SK-N-SH (cell line): ENCODE measurements at regions not wholly inside any gene's neighbourhood (a gene's known extent, or its start where the extent isn't known, plus 50 kb on each side); places are given as distances from the start of the nearest gene placed in this dataset.

ENCODE experiments used
- CTCF ChIA-PET: fragments of 300-600, 350-600 bp; formaldehyde crosslinking; extraction: SDS; loops from one replicate; lab custom pipeline; 2021; lab: Yijun Ruan, JAX
- POLR2A ChIA-PET: fragments of 350-600 bp; sonication (Branson Sonifier 250); formaldehyde crosslinking; extraction: SDS; loops from one replicate; lab custom pipeline; 2020; ENCODE audit warnings: antibody characterized with exemption, inconsistent platforms; lab: Yijun Ruan, JAX
- DNase-seq: peaks from one replicate; pipeline ENCODE4 v3.0.0; 2012
- H2AFZ ChIP-seq: fragments of 200-600 bp; sonication (generic); 2 replicates; pipeline ENCODE4 v1.8.1; 2016; ENCODE audit warnings: antibody characterized with exemption, mild to moderate bottlenecking, low read depth
- H3F3A ChIP-seq: fragments of 200-600 bp; sonication (generic); replicated peaks from 2 replicates; pipeline ENCODE3; 2016; ENCODE audit warnings: antibody characterized with exemption, mild to moderate bottlenecking; ENCODE audit not compliant: insufficient read depth
- H3K27ac ChIP-seq, 2 experiments: fragments of 200-500 bp in 1 of 2; fragments of 200-600 bp in 1 of 2; sonication (Bioruptor generic) in 1 of 2; sonication (generic), shearing (Covaris generic) in 1 of 2; 2 replicates each; pipeline versions ENCODE4 v1.5.1 to v1.6.1; 2014 to 2016; ENCODE audit warnings: low read depth in 2 of 2, inconsistent platforms in 1 of 2, low read length in 1 of 2, mild to moderate bottlenecking in 1 of 2, mixed read lengths in 1 of 2
- H3K27me3 ChIP-seq: fragments of 200-600 bp; sonication (generic), shearing (Covaris generic); 2 replicates; pipeline ENCODE4 v1.6.1; 2016; ENCODE audit warnings: mixed run types; ENCODE audit not compliant: insufficient read depth
- H3K36me3 ChIP-seq, 2 experiments: fragments of 200-500 bp in 1 of 2; fragments of 200-600 bp in 1 of 2; sonication (Bioruptor generic) in 1 of 2; sonication (generic) in 1 of 2; replicated peaks in 1 of 2; 2 replicates each; pipeline versions ENCODE3 to v1.5.1; 2014 to 2016; ENCODE audit warnings: low read length in 1 of 2, mild to moderate bottlenecking in 1 of 2; ENCODE audit not compliant: insufficient read depth in 2 of 2, control insufficient read depth in 1 of 2
- H3K4me1 ChIP-seq, 2 experiments: fragments of 200-500 bp in 1 of 2; fragments of 200-600 bp in 1 of 2; sonication (Bioruptor generic) in 1 of 2; sonication (generic), shearing (Covaris generic) in 1 of 2; 2 replicates each; pipeline versions ENCODE4 v1.5.1 to v1.6.1; 2014 to 2016; ENCODE audit warnings: low read depth in 1 of 2, low read length in 1 of 2, mixed run types in 1 of 2; ENCODE audit not compliant: insufficient read depth in 2 of 2, control insufficient read depth in 1 of 2
- H3K4me2 ChIP-seq: fragments of 200-600 bp; sonication (generic), shearing (Covaris generic); 2 replicates; pipeline ENCODE4 v1.6.1; 2017; ENCODE audit warnings: mixed run types
- H3K4me3 ChIP-seq, 2 experiments: fragments of 200-500 bp in 1 of 2; fragments of 200-600 bp in 1 of 2; sonication (Bioruptor generic) in 1 of 2; sonication (generic), shearing (Covaris generic) in 1 of 2; 2 replicates each; pipeline versions ENCODE4 v1.5.1 to v1.8.1; 2014 to 2016; ENCODE audit warnings: low read depth in 2 of 2, inconsistent platforms in 1 of 2, low read length in 1 of 2, mild to moderate bottlenecking in 1 of 2, mixed read lengths in 1 of 2, moderate library complexity in 1 of 2
- H3K79me2 ChIP-seq: fragments of 200-600 bp; sonication (generic); 2 replicates; pipeline ENCODE4 v1.8.1; 2017; ENCODE audit warnings: mild to moderate bottlenecking; ENCODE audit not compliant: insufficient read depth
- H3K9ac ChIP-seq: fragments of 200-600 bp; sonication (generic); 2 replicates; pipeline ENCODE4 v1.6.1; 2017; ENCODE audit warnings: mixed run types
- H3K9me2 ChIP-seq: fragments of 200-600 bp; sonication (generic); 2 replicates; pipeline ENCODE4 v1.6.1; 2017; ENCODE audit warnings: mixed run types
- H3K9me3 ChIP-seq: fragments of 200-600 bp; sonication (generic); 2 replicates; pipeline ENCODE4 v1.6.1; 2017; ENCODE audit warnings: mixed run types, mild to moderate bottlenecking, moderate library complexity
- H4K20me1 ChIP-seq: fragments of 200-600 bp; sonication (generic); 2 replicates; pipeline ENCODE4 v1.6.1; 2017; ENCODE audit warnings: mild to moderate bottlenecking, mixed run types; ENCODE audit not compliant: insufficient read depth
- CHD2 ChIP-seq: fragments of 150-350 bp; IDR thresholded peaks from 2 replicates; pipeline ENCODE4 v1.6.1; 2018; ENCODE audit warnings: low read length; ENCODE audit not compliant: partially characterized antibody
- ELF1 ChIP-seq: IDR thresholded peaks from 2 replicates; pipeline ENCODE4 v1.4.0; 2012
- EP300 ChIP-seq, 2 experiments: IDR thresholded peaks; 2 replicates each; pipeline versions ENCODE4 v1.4.0 to v1.6.1; 2012; ENCODE audit warnings: borderline replicate concordance in 1 of 2, low read depth in 1 of 2, low read length in 1 of 2
- EZH2phosphoT487 ChIP-seq: fragments of 200-600 bp; sonication (generic); IDR thresholded peaks from 2 replicates; pipeline ENCODE4 v1.6.1; 2017; ENCODE audit warnings: low read depth, mixed run types, mild to moderate bottlenecking, antibody characterized with exemption, moderate library complexity, borderline replicate concordance
- FOXJ3 ChIP-seq: sonication (generic); formaldehyde crosslinking; IDR thresholded peaks from 2 replicates; pipeline ENCODE4 v1.5.1; 2020; ENCODE audit warnings: mild to moderate bottlenecking, missing genetic modification reagents
- FOXM1 ChIP-seq: IDR thresholded peaks from 2 replicates; pipeline ENCODE4 v1.4.0; 2012; ENCODE audit warnings: low read depth, mild to moderate bottlenecking
- GABPA ChIP-seq: IDR thresholded peaks from 2 replicates; pipeline ENCODE4 v1.4.0; 2012; ENCODE audit warnings: low read depth, mild to moderate bottlenecking
- JUND ChIP-seq: IDR thresholded peaks from 2 replicates; pipeline ENCODE4 v1.4.0; 2012
- RXRA ChIP-seq: IDR thresholded peaks from 2 replicates; pipeline ENCODE4 v1.4.0; 2012; ENCODE audit warnings: low read depth, mild to moderate bottlenecking, borderline replicate concordance
- SIN3A ChIP-seq: IDR thresholded peaks from 2 replicates; pipeline ENCODE4 v1.6.1; 2012; ENCODE audit warnings: low read depth, mild to moderate bottlenecking, low read length, moderate library complexity, borderline replicate concordance
- SMC3 ChIP-seq: IDR thresholded peaks from 2 replicates; pipeline ENCODE4 v1.6.1; 2012; ENCODE audit warnings: low read depth, low read length, improper control_type of control experiment
- TAF1 ChIP-seq: IDR thresholded peaks from 2 replicates; pipeline ENCODE4 v1.6.1; 2012; ENCODE audit warnings: low read depth, mild to moderate bottlenecking, low read length, moderate library complexity, borderline replicate concordance
- TCF12 ChIP-seq: IDR thresholded peaks from 2 replicates; pipeline ENCODE4 v1.4.0; 2012
- WGBS: methylation state at CpG from one replicate; pipeline ENCODE4 v1.1.6; 2017; ENCODE audit warnings: low lambda C conversion rate; 5-methylcytosine and 5-hydroxymethylcytosine counted together
- TF ChIP-seq, protein P1 (sequence below): IDR thresholded peaks from 2 replicates; pipeline ENCODE4 v1.4.0; 2012; ENCODE audit warnings: low read depth
- TF ChIP-seq, protein P2 (sequence below): fragments of 150-350 bp; IDR thresholded peaks from 2 replicates; pipeline ENCODE4 v1.6.1; 2017; ENCODE audit warnings: antibody characterized with exemption, low read length, low read depth, borderline replicate concordance
- TF ChIP-seq, protein P3 (sequence below): IDR thresholded peaks from 2 replicates; pipeline ENCODE4 v1.4.0; 2012; ENCODE audit warnings: low read depth, borderline replicate concordance
- TF ChIP-seq, protein P4 (sequence below): fragments of 150-350 bp; IDR thresholded peaks from 2 replicates; pipeline ENCODE4 v1.6.1; 2016; ENCODE audit warnings: mild to moderate bottlenecking, low read depth, low read length

DNA sequence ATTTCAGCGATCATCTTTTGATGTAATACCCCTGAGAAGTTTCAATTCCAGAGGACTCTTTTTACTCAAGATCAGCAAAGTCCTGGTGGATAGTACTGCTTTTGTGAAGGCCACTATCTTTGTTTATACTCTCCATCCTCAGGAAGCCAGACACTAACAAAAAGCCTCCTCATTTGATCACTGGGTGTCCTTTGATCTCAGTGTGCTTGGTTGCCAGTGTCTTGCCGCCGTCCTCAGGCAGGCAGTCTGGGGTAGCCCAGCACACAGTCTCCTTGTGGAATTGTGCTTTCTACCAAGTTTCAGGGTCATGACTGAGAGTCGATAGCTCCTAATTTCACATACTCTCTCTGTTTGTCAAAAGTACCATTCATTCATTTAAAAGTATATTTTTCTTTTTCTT lies 762.2 kb downstream of the EFNB2 start:
- 81% methylated on average over 4 of the region's 4 CpGs for WGBS
- CTCF ChIA-PET = no interaction called here
- DNase-seq = no peak

DNA sequence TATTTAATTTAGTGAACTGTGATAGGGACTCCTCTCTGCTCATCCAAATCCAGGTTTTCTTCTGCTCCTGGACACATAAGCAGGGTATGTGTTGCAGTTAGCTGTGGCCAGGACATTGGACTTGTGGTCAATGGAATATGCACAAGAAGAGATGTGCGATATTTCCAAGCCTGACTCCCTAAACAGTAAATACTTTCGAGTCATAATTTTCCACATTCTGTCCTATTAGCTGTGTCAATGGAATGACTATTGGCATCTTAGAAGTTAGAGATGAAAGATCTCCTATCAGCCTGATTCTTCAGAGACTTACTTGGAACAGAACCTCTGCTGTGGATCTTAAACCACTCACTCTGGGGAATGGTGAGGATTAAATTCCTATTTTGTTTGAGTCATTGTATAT lies 771.0 kb downstream of the EFNB2 start:
- Histone ChIP-seq H3K4me1 (no peaks in the 10 kb centered on the region), H3K4me3 (no peak overlapping the region), H3F3A (no peaks in the 10 kb centered on the region), H3K27ac (no peak overlapping the region), H4K20me1 (no peaks in the 10 kb centered on the region), H3K4me2 (no peak overlapping the region), H3K27me3 (no peaks in the 10 kb centered on the region), H2AFZ (no peak overlapping the region), H3K9ac (no peak overlapping the region), H3K9me3 (no peaks in the 10 kb centered on the region; the same call in 1 of the 2 replicates), H3K9me2 (no peaks in the 10 kb centered on the region)
- WGBS = 64% methylated on average over 2 of the region's 2 CpGs
- DNase-seq = no peak
- POLR2A ChIA-PET = no interaction called here
- TF ChIP-seq EP300 (IDR thresholded peaks at IDR 0.05; ENCODE audit: borderline replicate concordance in 1 of 2, low read depth in 1 of 2, low read length in 1 of 2) (no peak), SIN3A (no peak)
- TF ChIP-seq, protein P1, sequence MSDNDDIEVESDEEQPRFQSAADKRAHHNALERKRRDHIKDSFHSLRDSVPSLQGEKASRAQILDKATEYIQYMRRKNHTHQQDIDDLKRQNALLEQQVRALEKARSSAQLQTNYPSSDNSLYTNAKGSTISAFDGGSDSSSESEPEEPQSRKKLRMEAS = no peak
- TF ChIP-seq, all 33 proteins: peak for 0
- CTCF ChIA-PET = no interaction called here
- H3K79me2 ChIP-seq = no peaks in the 10 kb centered on the region
- H3K36me3 ChIP-seq = no peaks in the 10 kb centered on the region

More for the DNA sequence above, 762.2 kb downstream of the EFNB2 start:
- Histone ChIP-seq H3K9ac (no peak overlapping the region), H4K20me1 (no peaks in the 10 kb centered on the region), H3K4me2 (no peak overlapping the region), H3K27ac (no peak overlapping the region), H3K4me1 (peaks cover 0 to 2% of the 10 kb centered on the region in 2 experiments; a peak in 1 of 4 replicates), H3K9me3 (no peaks in the 10 kb centered on the region), H3K36me3 (no peaks in the 10 kb centered on the region), H3K27me3 (no peaks in the 10 kb centered on the region), H2AFZ (no peak overlapping the region), H3K9me2 (no peaks in the 10 kb centered on the region), H3F3A (no peaks in the 10 kb centered on the region), H3K79me2 (no peaks in the 10 kb centered on the region), H3K4me3 (no peak overlapping the region)
- TF ChIP-seq, protein P2, sequence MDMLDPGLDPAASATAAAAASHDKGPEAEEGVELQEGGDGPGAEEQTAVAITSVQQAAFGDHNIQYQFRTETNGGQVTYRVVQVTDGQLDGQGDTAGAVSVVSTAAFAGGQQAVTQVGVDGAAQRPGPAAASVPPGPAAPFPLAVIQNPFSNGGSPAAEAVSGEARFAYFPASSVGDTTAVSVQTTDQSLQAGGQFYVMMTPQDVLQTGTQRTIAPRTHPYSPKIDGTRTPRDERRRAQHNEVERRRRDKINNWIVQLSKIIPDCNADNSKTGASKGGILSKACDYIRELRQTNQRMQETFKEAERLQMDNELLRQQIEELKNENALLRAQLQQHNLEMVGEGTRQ = no peak
- TF ChIP-seq SMC3 (no peak), ELF1 (no peak), TAF1 (no peak)
- TF ChIP-seq, protein P3, sequence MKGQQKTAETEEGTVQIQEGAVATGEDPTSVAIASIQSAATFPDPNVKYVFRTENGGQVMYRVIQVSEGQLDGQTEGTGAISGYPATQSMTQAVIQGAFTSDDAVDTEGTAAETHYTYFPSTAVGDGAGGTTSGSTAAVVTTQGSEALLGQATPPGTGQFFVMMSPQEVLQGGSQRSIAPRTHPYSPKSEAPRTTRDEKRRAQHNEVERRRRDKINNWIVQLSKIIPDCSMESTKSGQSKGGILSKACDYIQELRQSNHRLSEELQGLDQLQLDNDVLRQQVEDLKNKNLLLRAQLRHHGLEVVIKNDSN = no peak
- POLR2A ChIA-PET = no interaction called here

DNA sequence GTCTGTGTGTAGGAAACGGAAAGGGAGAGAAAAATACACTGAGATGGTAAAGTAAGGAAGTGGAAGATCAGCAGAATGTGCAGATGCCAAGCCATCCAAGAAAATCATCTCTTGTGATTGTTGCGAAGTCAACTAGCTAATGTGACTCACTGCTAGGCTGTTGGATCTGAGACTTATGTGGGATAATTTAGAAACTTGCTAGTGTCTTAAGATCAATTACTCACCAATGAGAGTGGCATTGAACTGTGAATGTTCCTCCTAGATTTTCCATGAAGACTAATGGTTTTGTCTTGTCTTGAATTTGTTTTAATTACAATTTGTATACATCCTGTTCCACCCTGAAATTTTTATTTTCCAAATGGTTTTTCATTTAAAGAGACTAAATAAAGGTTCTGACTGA lies 771.6 kb downstream of the EFNB2 start:
- Histone ChIP-seq H3K9me2 (no peaks in the 10 kb centered on the region), H3K4me2 (no peak overlapping the region), H3K27ac (no peak overlapping the region), H3K9me3 (no peaks in the 10 kb centered on the region; the same call in 1 of the 2 replicates), H2AFZ (no peak overlapping the region), H3K4me1 (no peaks in the 10 kb centered on the region), H3F3A (no peaks in the 10 kb centered on the region), H3K27me3 (no peaks in the 10 kb centered on the region), H3K79me2 (no peaks in the 10 kb centered on the region), H3K36me3 (no peaks in the 10 kb centered on the region), H3K9ac (no peak overlapping the region), H3K4me3 (no peak overlapping the region), H4K20me1 (no peaks in the 10 kb centered on the region)
- WGBS = 52% methylated on average over 2 of the region's 2 CpGs
- ChIA-PET POLR2A (no interaction called here), CTCF (no interaction called here)
- DNase-seq = no peak
- no peak for TF ChIP-seq RXRA
- TF ChIP-seq, protein P4, sequence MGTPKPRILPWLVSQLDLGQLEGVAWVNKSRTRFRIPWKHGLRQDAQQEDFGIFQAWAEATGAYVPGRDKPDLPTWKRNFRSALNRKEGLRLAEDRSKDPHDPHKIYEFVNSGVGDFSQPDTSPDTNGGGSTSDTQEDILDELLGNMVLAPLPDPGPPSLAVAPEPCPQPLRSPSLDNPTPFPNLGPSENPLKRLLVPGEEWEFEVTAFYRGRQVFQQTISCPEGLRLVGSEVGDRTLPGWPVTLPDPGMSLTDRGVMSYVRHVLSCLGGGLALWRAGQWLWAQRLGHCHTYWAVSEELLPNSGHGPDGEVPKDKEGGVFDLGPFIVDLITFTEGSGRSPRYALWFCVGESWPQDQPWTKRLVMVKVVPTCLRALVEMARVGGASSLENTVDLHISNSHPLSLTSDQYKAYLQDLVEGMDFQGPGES = no peak
- TF ChIP-seq, protein P2 = no peak
- TF ChIP-seq, protein P3 = no peak
- TF ChIP-seq FOXM1 = no peak
- no peak for TF ChIP-seq EZH2phosphoT487
- no peak for TF ChIP-seq JUND
- TF ChIP-seq CHD2 = no peak
- TF ChIP-seq GABPA = no peak
- TF ChIP-seq FOXJ3 = no peak
- no peak for TF ChIP-seq ELF1
- TF ChIP-seq TCF12 = no peak
